H1 (cell line): ENCODE measurements at regions not wholly inside any gene's neighbourhood (a gene's known extent, or its start where the extent isn't known, plus 50 kb on each side); places are given as distances from the start of the nearest gene placed in this dataset.

Experiments used
- CTCF ChIA-PET: fragments of 300-600 bp; sonication (Branson Sonifier 250); formaldehyde crosslinking; loops from one replicate; lab custom pipeline; 2021; ENCODE audit not compliant: partially characterized antibody; lab: Charles Lee
- POLR2A ChIA-PET: fragments of 300-600 bp; sonication (Branson Sonifier 250); formaldehyde crosslinking; loops from one replicate; lab custom pipeline; 2021; ENCODE audit warnings: inconsistent platforms; ENCODE audit not compliant: partially characterized antibody; lab: Charles Lee
- DNase-seq, 2 experiments: peaks; one replicate each; pipeline versions ENCODE4 v3.0.0 to v3.0.0-alpha.2; 2010 to 2022; ENCODE audit warnings: low spot score in 2 of 2, low read depth in 1 of 2, mixed read lengths in 1 of 2
- FAIRE-seq: peaks from 2 replicates; lab custom pipeline; 2011; peaks lifted over from hg19 to GRCh38; lab: Jason Lieb, UNC
- H2AFZ ChIP-seq: 2 replicates; pipeline ENCODE4 v1.8.1; 2012; ENCODE audit warnings: low read length, inconsistent platforms
- H2AK5ac ChIP-seq: 2 replicates; pipeline ENCODE4 v1.6.1; 2013; ENCODE audit warnings: low read depth, low read length
- H2BK120ac ChIP-seq: replicated peaks from 2 replicates; pipeline ENCODE3; 2013; ENCODE audit warnings: low read depth, low read length, inconsistent platforms
- H2BK12ac ChIP-seq: 2 replicates; pipeline ENCODE4 v1.6.1; 2013; ENCODE audit warnings: low read depth, low read length
- H2BK15ac ChIP-seq: 2 replicates; pipeline ENCODE4 v1.6.1; 2013; ENCODE audit warnings: low read length
- H2BK20ac ChIP-seq: 2 replicates; pipeline ENCODE4 v1.6.1; 2013; ENCODE audit warnings: low read length
- H2BK5ac ChIP-seq: 2 replicates; pipeline ENCODE4 v1.6.1; 2013; ENCODE audit warnings: low read depth, low read length
- H3K14ac ChIP-seq: 2 replicates; pipeline ENCODE4 v1.6.1; 2013; ENCODE audit warnings: inconsistent platforms; ENCODE audit not compliant: insufficient read length
- H3K18ac ChIP-seq: 2 replicates; pipeline ENCODE4 v1.6.1; 2013; ENCODE audit warnings: low read length; ENCODE audit errors: extremely low read depth
- H3K23ac ChIP-seq: 2 replicates; pipeline ENCODE4 v1.6.1; 2013; ENCODE audit warnings: inconsistent platforms; ENCODE audit not compliant: insufficient read length
- H3K23me2 ChIP-seq: 2 replicates; pipeline ENCODE4 v1.6.1; 2013; ENCODE audit warnings: low read depth, low read length
- H3K27ac ChIP-seq: 2 replicates; pipeline ENCODE4 v1.6.1; 2011; ENCODE audit warnings: low read depth, low read length, inconsistent platforms
- H3K27me3 ChIP-seq, 4 experiments: replicated peaks in 1 of 4; 1 replicate in 1 of 4; 2 replicates in 3 of 4; pipeline versions ENCODE4 v1.6.1 to v1.8.1; 2011 to 2013; ENCODE audit warnings: low read length in 3 of 4, mild to moderate bottlenecking in 3 of 4, inconsistent platforms in 2 of 4, mixed read lengths in 2 of 4, moderate library complexity in 1 of 4; ENCODE audit not compliant: control insufficient read depth in 3 of 4, insufficient read depth in 3 of 4; ENCODE audit errors: extremely low read depth in 1 of 4
- H3K36me3 ChIP-seq, 4 experiments: 2 replicates each; pipeline versions ENCODE4 v1.6.1 to v1.8.1; 2011 to 2013; ENCODE audit warnings: mild to moderate bottlenecking in 4 of 4, low read length in 3 of 4, moderate library complexity in 2 of 4, control low read depth in 1 of 4, inconsistent platforms in 1 of 4; ENCODE audit not compliant: insufficient read depth in 4 of 4, control insufficient read depth in 2 of 4
- H3K4ac ChIP-seq: replicated peaks from 2 replicates; pipeline ENCODE3; 2013; ENCODE audit warnings: low read length, low read depth, mixed read lengths, inconsistent platforms; ENCODE audit not compliant: insufficient read length
- H3K4me1 ChIP-seq, 4 experiments: replicated peaks in 1 of 4; 1 replicate in 1 of 4; 2 replicates in 3 of 4; pipeline versions ENCODE4 v1.6.1 to v1.8.1; 2011 to 2013; ENCODE audit warnings: low read length in 3 of 4, inconsistent platforms in 2 of 4, mixed read lengths in 1 of 4; ENCODE audit not compliant: insufficient read depth in 4 of 4, control insufficient read depth in 3 of 4
- H3K4me2 ChIP-seq, 2 experiments: 2 replicates each; pipeline versions ENCODE4 v1.6.1 to v1.8.1; 2011 to 2013; ENCODE audit warnings: low read depth in 2 of 2, low read length in 2 of 2, control low read depth in 1 of 2, inconsistent platforms in 1 of 2, mild to moderate bottlenecking in 1 of 2; ENCODE audit not compliant: insufficient read depth in 1 of 2
- H3K4me3 ChIP-seq, 4 experiments: fragments of 200-600, 300-600 bp in 1 of 4; sonication (generic), shearing (Covaris generic), sonication (Bioruptor Twin) in 1 of 4; 2 replicates each; pipeline versions ENCODE4 v1.5.1 to v1.8.1; 2011 to 2016; ENCODE audit warnings: low read length in 4 of 4, low read depth in 3 of 4, control low read depth in 2 of 4, inconsistent platforms in 2 of 4, mild to moderate bottlenecking in 2 of 4, mixed read lengths in 1 of 4, moderate library complexity in 1 of 4; ENCODE audit not compliant: insufficient read depth in 2 of 4; ENCODE audit errors: extremely low read depth in 1 of 4
- H3K56ac ChIP-seq: replicated peaks from 2 replicates; pipeline ENCODE3; 2013; ENCODE audit warnings: low read depth, mild to moderate bottlenecking, mixed read lengths, low read length, inconsistent platforms; ENCODE audit not compliant: insufficient read length
- H3K79me1 ChIP-seq: 2 replicates; pipeline ENCODE4 v1.6.1; 2013; ENCODE audit warnings: low read depth, low read length, control low read depth
- H3K79me2 ChIP-seq, 2 experiments: 2 replicates each; pipeline versions ENCODE4 v1.6.1 to v1.8.1; 2012 to 2013; ENCODE audit warnings: low read length in 2 of 2, mild to moderate bottlenecking in 2 of 2, inconsistent platforms in 1 of 2; ENCODE audit not compliant: insufficient read depth in 2 of 2, control insufficient read depth in 1 of 2
- H3K9ac ChIP-seq, 4 experiments: replicated peaks in 1 of 4; 1 replicate in 1 of 4; 2 replicates in 3 of 4; pipeline versions ENCODE4 v1.6.1 to v1.8.1; 2011 to 2013; ENCODE audit warnings: low read depth in 3 of 4, low read length in 3 of 4, control low read depth in 2 of 4, mild to moderate bottlenecking in 2 of 4, moderate library complexity in 2 of 4, inconsistent platforms in 1 of 4; ENCODE audit errors: extremely low read depth in 1 of 4
- H3K9me3 ChIP-seq, 2 experiments: 2 replicates each; pipeline versions ENCODE4 v1.6.1 to v1.8.1; 2012 to 2013; ENCODE audit warnings: mild to moderate bottlenecking in 2 of 2, moderate library complexity in 2 of 2, control low read depth in 1 of 2, inconsistent platforms in 1 of 2, low read depth in 1 of 2, low read length in 1 of 2, mixed read lengths in 1 of 2; ENCODE audit not compliant: insufficient read depth in 2 of 2
- H4K20me1 ChIP-seq, 2 experiments: replicated peaks in 1 of 2; 2 replicates each; pipeline versions ENCODE3 to v1.8.1; 2011 to 2013; ENCODE audit warnings: inconsistent platforms in 2 of 2, low read length in 2 of 2, mild to moderate bottlenecking in 1 of 2; ENCODE audit not compliant: insufficient read depth in 2 of 2, control insufficient read depth in 1 of 2
- H4K5ac ChIP-seq: 2 replicates; pipeline ENCODE4 v1.6.1; 2013; ENCODE audit warnings: low read length, low read depth, mixed read lengths, inconsistent platforms; ENCODE audit not compliant: insufficient read length
- H4K8ac ChIP-seq: 2 replicates; pipeline ENCODE4 v1.8.0; 2013; ENCODE audit warnings: mild to moderate bottlenecking, moderate library complexity, low read length, inconsistent platforms; ENCODE audit not compliant: insufficient read depth; ENCODE audit errors: extremely low read depth
- H4K91ac ChIP-seq: replicated peaks from 2 replicates; pipeline ENCODE3; 2013; ENCODE audit warnings: low read length, mixed read lengths, inconsistent platforms; ENCODE audit not compliant: insufficient read length
- MAX ChIP-seq: IDR thresholded peaks from 2 replicates; pipeline ENCODE4 v1.6.1; 2012; ENCODE audit warnings: inconsistent platforms
- TBP ChIP-seq: IDR thresholded peaks from 2 replicates; pipeline ENCODE4 v1.6.1; 2011; ENCODE audit warnings: low read depth, low read length, improper control_type of control experiment
- WGBS, 2 experiments: shearing (Covaris generic) in 1 of 2; methylation state at CpG; one replicate each; pipeline versions ENCODE4 v1.1.6 to v1.1.7; 2013 to 2015; ENCODE audit warnings: low lambda C conversion rate in 2 of 2, mixed read lengths in 2 of 2, inconsistent platforms in 1 of 2, low coverage in 1 of 2, missing lambda C conversion rate in 1 of 2; ENCODE audit not compliant: insufficient replicate concordance in 2 of 2, insufficient coverage in 1 of 2, insufficient read length in 1 of 2; ENCODE audit errors: extremely low coverage in 1 of 2, missing lambda C conversion rate in 1 of 2; 5-methylcytosine and 5-hydroxymethylcytosine counted together

DNA sequence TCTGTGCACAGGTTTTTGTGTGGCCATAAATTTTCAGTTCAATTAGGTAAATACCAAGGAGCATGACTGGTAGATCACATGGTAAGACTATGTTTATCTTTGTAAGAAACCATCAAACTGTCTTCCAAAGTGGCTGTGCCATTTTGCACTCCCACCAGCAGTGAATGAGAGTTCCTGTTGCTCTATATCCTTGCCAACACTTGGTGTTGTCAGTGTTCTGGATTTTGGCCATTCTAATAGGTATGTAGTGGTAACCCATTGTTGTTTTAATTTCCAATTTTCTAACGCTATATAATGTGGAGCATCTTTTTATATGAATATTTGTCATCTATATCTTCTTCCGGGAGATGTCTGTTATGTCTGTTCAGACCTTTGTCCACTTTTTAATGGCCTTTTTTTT is 51.7 kb upstream of the MED4 start:
- Histone ChIP-seq H3K4me2 (no peak overlapping the region), H2BK12ac (no peak overlapping the region), H4K8ac (no peak overlapping the region), H4K91ac (no peak overlapping the region), H3K14ac (no peak overlapping the region), H3K79me2 (no peaks in the 10 kb centered on the region), H2AFZ (no peak overlapping the region), H4K20me1 (no peaks in the 10 kb centered on the region), H3K27me3 (no peaks in the 10 kb centered on the region), H3K4me1 (no peaks in the 10 kb centered on the region), H3K9ac (no peak overlapping the region), H3K9me3 (no peaks in the 10 kb centered on the region), H3K36me3 (no peaks in the 10 kb centered on the region), H2BK20ac (no peak overlapping the region), H3K27ac (no peak overlapping the region), H3K79me1 (no peaks in the 10 kb centered on the region), H4K5ac (no peak overlapping the region), H3K56ac (no peak overlapping the region), H3K23ac (no peak overlapping the region), H2AK5ac (no peak overlapping the region), H3K4ac (no peak overlapping the region), H2BK120ac (no peak overlapping the region), H3K18ac (no peak overlapping the region), H2BK15ac (no peak overlapping the region), H3K4me3 (no peak overlapping the region), H2BK5ac (no peak overlapping the region), H3K23me2 (no peaks in the 10 kb centered on the region)
- TF ChIP-seq MAX (no peak), TBP (no peak)
- ChIA-PET CTCF (no interaction called here), POLR2A (no interaction called here)
- no peak for FAIRE-seq
- 96% methylated on average over 2 of the region's 2 CpGs; no CpG with 5 or more reads in 1 of the 2 experiments for WGBS, 2 experiments
- no peak for DNase-seq
